IPS-18a (cell line): ENCODE measurements at regions not wholly inside any gene's neighbourhood (a gene's known extent, or its start where the extent isn't known, plus 50 kb on each side); places are given as distances from the start of the nearest gene placed in this dataset.

Source experiments
- H3K27ac ChIP-seq: one replicate; pipeline ENCODE4 v1.5.1; 2013; ENCODE audit warnings: low read length
- H3K27me3 ChIP-seq: one replicate; pipeline ENCODE4 v1.6.1; 2013; ENCODE audit warnings: mild to moderate bottlenecking, low read length; ENCODE audit not compliant: control insufficient read depth, insufficient read depth
- H3K36me3 ChIP-seq: one replicate; pipeline ENCODE4 v1.6.1; 2013; ENCODE audit warnings: low read depth, low read length; ENCODE audit not compliant: control insufficient read depth
- H3K4me1 ChIP-seq: one replicate; pipeline ENCODE4 v1.6.1; 2013; ENCODE audit warnings: low read depth, low read length; ENCODE audit not compliant: control insufficient read depth
- H3K4me3 ChIP-seq: one replicate; pipeline ENCODE4 v1.5.1; 2013; ENCODE audit warnings: low read length
- H3K9ac ChIP-seq: one replicate; pipeline ENCODE4 v1.6.1; 2013; ENCODE audit warnings: mild to moderate bottlenecking, low read length, moderate library complexity
- H3K9me3 ChIP-seq: one replicate; pipeline ENCODE4 v1.6.1; 2013; ENCODE audit warnings: low read depth, low read length; ENCODE audit not compliant: control insufficient read depth

GRCh38 chr3:15882577-15882976, 84.8 kb upstream of the ANKRD28 start:
- no peaks in the 10 kb centered on the region for H3K36me3 ChIP-seq
- H3K27me3 ChIP-seq, result no peaks in the 10 kb centered on the region
- H3K4me1 ChIP-seq, result no peaks in the 10 kb centered on the region
- no peaks in the 10 kb centered on the region for H3K9me3 ChIP-seq
- H3K9ac ChIP-seq, result no peak overlapping the region
- no peak overlapping the region for H3K4me3 ChIP-seq
- H3K27ac ChIP-seq, result no peak overlapping the region

- H3K36me3 ChIP-seq, result no peaks in the 10 kb centered on the region
- no peak overlapping the region for H3K4me3 ChIP-seq
- no peaks in the 10 kb centered on the region for H3K9me3 ChIP-seq
- no peaks in the 10 kb centered on the region for H3K4me1 ChIP-seq
- H3K27ac ChIP-seq, result no peak overlapping the region
- H3K27me3 ChIP-seq, result no peaks in the 10 kb centered on the region
- H3K9ac ChIP-seq, result no peak overlapping the region
Observed at GRCh38 chr3:15884132-15884531, 86.4 kb upstream of the ANKRD28 start.

- no peak overlapping the region for H3K9ac ChIP-seq
- H3K27me3 ChIP-seq, result no peaks in the 10 kb centered on the region
- H3K4me1 ChIP-seq, result no peaks in the 10 kb centered on the region
- no peaks in the 10 kb centered on the region for H3K36me3 ChIP-seq
- no peak overlapping the region for H3K27ac ChIP-seq
- H3K4me3 ChIP-seq, result no peak overlapping the region
- no peaks in the 10 kb centered on the region for H3K9me3 ChIP-seq
Observed at GRCh38 chr3:15886521-15886920, 88.7 kb upstream of the ANKRD28 start.

- Histone ChIP-seq H3K9me3 (no peaks in the 10 kb centered on the region), H3K4me1 (no peaks in the 10 kb centered on the region), H3K9ac (no peak overlapping the region), H3K27me3 (no peaks in the 10 kb centered on the region), H3K27ac (no peak overlapping the region), H3K36me3 (no peaks in the 10 kb centered on the region), H3K4me3 (no peak overlapping the region)
Observed at GRCh38 chr3:15887261-15887660, 89.5 kb upstream of the ANKRD28 start.

DNA sequence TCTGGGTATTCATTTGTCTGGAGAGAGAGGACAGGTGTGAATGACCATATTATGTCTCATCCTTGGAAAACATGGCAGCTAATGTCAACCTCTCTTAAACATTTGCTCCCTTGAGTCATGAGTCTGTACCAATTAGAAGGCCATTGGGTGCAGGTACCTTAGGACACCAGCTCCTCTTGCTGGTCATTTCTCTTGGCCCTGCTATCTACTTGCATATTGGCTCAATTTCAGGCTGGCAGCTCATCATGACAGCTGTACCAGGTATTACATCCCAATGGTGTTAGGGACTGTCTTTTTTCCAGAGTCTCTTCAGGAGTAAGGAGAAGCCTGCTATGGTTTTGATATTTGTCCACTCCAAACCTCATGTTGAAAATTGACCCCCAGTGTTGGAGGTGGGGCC, 92.2 kb upstream of the ANKRD28 start:
- Histone ChIP-seq H3K4me3 (no peak overlapping the region), H3K9ac (no peak overlapping the region), H3K36me3 (no peaks in the 10 kb centered on the region), H3K27me3 (no peaks in the 10 kb centered on the region), H3K4me1 (peaks cover 10% of the 10 kb centered on the region), H3K9me3 (no peaks in the 10 kb centered on the region), H3K27ac (no peak overlapping the region)

GRCh38 chr3:15892311-15893227, 94.8 kb upstream of the ANKRD28 start:
- Histone ChIP-seq H3K27ac (no peak overlapping the region), H3K27me3 (no peaks in the 10 kb centered on the region)

GRCh38 chr3:15894382-15894781, 96.6 kb upstream of the ANKRD28 start:
- Histone ChIP-seq H3K27me3 (no peaks in the 10 kb centered on the region), H3K36me3 (no peaks in the 10 kb centered on the region), H3K4me1 (peaks cover 10% of the 10 kb centered on the region), H3K27ac (no peak overlapping the region), H3K4me3 (no peak overlapping the region), H3K9ac (no peak overlapping the region), H3K9me3 (no peaks in the 10 kb centered on the region)

More at GRCh38 chr3:15892311-15893227, 94.8 kb upstream of the ANKRD28 start:
- Histone ChIP-seq H3K36me3 (no peaks in the 10 kb centered on the region), H3K4me3 (no peak overlapping the region), H3K4me1 (peaks cover 10% of the 10 kb centered on the region), H3K9me3 (no peaks in the 10 kb centered on the region), H3K9ac (no peak overlapping the region)

DNA sequence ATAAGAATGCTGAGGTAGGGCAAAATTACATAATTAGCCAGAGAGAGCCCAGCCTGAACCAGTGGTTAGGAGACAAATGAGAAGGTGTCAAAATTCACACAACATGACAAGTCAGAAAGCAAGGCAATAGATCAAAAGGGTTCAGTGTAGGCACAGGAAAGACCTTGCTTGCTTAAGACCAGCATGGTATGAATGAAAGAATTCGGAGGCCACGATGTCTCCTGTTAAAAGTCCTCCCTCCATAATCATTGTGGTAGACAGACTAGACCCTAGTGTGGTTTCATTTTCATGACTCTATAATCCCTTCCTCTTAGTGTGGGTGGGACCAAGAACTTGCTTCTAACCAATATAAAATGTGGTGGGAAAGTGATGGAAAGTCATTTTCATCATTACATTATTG, 98.7 kb upstream of the ANKRD28 start:
- Histone ChIP-seq H3K36me3 (no peaks in the 10 kb centered on the region), H3K4me3 (no peak overlapping the region), H3K9ac (no peak overlapping the region), H3K9me3 (no peaks in the 10 kb centered on the region), H3K27me3 (no peaks in the 10 kb centered on the region), H3K4me1 (peaks cover 10% of the 10 kb centered on the region), H3K27ac (no peak overlapping the region)

- no peak overlapping the region for H3K9ac ChIP-seq
- no peaks in the 10 kb centered on the region for H3K36me3 ChIP-seq
- H3K27me3 ChIP-seq, result no peaks in the 10 kb centered on the region
- H3K4me3 ChIP-seq, result no peak overlapping the region
- no peak overlapping the region for H3K27ac ChIP-seq
- peaks cover under 1% of the 10 kb centered on the region for H3K4me1 ChIP-seq
- no peaks in the 10 kb centered on the region for H3K9me3 ChIP-seq
Observed at GRCh38 chr3:15899388-15899787, 101.6 kb upstream of the ANKRD28 start.

DNA sequence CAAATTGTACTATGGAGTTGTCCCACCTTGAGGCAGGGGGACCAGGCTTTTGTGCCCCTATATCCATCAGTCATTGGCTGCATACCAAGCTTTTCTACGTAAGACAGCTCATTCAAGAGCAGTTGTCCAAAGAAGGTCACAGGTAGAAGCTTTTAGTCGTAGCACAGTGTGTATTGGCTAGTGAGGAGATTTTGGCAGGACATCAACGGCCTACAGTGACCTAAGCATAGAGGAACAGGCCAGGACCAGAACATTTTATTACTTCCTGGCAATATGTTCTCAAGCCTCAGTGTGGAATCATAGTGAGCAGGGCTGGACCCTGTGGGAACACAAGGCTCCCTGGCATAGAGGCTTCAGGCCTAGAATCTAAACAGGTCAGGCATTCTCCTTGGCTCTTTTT, 105.4 kb upstream of the ANKRD28 start:
- no peaks in the 10 kb centered on the region for H3K36me3 ChIP-seq
- H3K4me3 ChIP-seq, result no peak overlapping the region
- no peak overlapping the region for H3K27ac ChIP-seq
- no peaks in the 10 kb centered on the region for H3K9me3 ChIP-seq
- no peak overlapping the region for H3K9ac ChIP-seq
- H3K27me3 ChIP-seq, result no peaks in the 10 kb centered on the region
- H3K4me1 ChIP-seq, result no peaks in the 10 kb centered on the region

- Histone ChIP-seq H3K9me3 (no peaks in the 10 kb centered on the region), H3K9ac (no peak overlapping the region), H3K27ac (no peak overlapping the region)
Observed at GRCh38 chr3:15903759-15904720, 106.3 kb upstream of the ANKRD28 start.

More at GRCh38 chr3:15903759-15904720, 106.3 kb upstream of the ANKRD28 start:
- no peaks in the 10 kb centered on the region for H3K36me3 ChIP-seq
- no peak overlapping the region for H3K4me3 ChIP-seq
- H3K27me3 ChIP-seq, result no peaks in the 10 kb centered on the region
- H3K4me1 ChIP-seq, result no peaks in the 10 kb centered on the region
